ENCODE measurements at regions not wholly inside any gene's neighbourhood (a gene's known extent, or its start where the extent isn't known, plus 50 kb on each side); places are given as distances from the start of the nearest gene placed in this dataset.
"Not testable (repeated sequence)": the region's sequence is repeated elsewhere in the genome, so short reads cannot be mapped to it uniquely, and the experiment has no call there.

- TF ChIP-seq CTCF (IDR thresholded peaks at IDR 0.05; ENCODE audit: control insufficient read depth, insufficient read depth, low read depth, low read length, missing control alignments), result no peak
- DNase-seq (ENCODE audit: low read depth), result no peak
- no peak overlapping the region for H3K4me3 ChIP-seq (ENCODE audit: control insufficient read depth, low read depth, low read length)
Observed at GRCh38 chr2:236367506-236368289, 103.5 kb upstream of the ASB18 start.

- no peak for TF ChIP-seq CTCF (IDR thresholded peaks at IDR 0.05; ENCODE audit: control insufficient read depth, insufficient read depth, low read depth, low read length, missing control alignments)
- H3K4me3 ChIP-seq (ENCODE audit: control insufficient read depth, low read depth, low read length), result no peak overlapping the region
- no peak for DNase-seq (ENCODE audit: low read depth)
Observed at GRCh38 chr2:236369661-236370062, 105.5 kb upstream of the ASB18 start.

GRCh38 chr2:236370847-236371409, 106.7 kb upstream of the ASB18 start:
- DNase-seq (ENCODE audit: low read depth), result no peak
- no peak for TF ChIP-seq CTCF (IDR thresholded peaks at IDR 0.05; ENCODE audit: control insufficient read depth, insufficient read depth, low read depth, low read length, missing control alignments)

GRCh38 chr2:236375973-236376476, 111.8 kb upstream of the ASB18 start:
- TF ChIP-seq CTCF (IDR thresholded peaks at IDR 0.05; ENCODE audit: control insufficient read depth, insufficient read depth, low read depth, low read length, missing control alignments), result no peak
- no peak overlapping the region for H3K4me3 ChIP-seq (ENCODE audit: control insufficient read depth, low read depth, low read length)
- DNase-seq (ENCODE audit: low read depth), result no peak

More at GRCh38 chr2:236370847-236371409, 106.7 kb upstream of the ASB18 start:
- H3K4me3 ChIP-seq (ENCODE audit: control insufficient read depth, low read depth, low read length), result no peak overlapping the region

- no peak overlapping the region for H3K4me3 ChIP-seq (ENCODE audit: control insufficient read depth, low read depth, low read length)
- no peak for TF ChIP-seq CTCF (IDR thresholded peaks at IDR 0.05; ENCODE audit: control insufficient read depth, insufficient read depth, low read depth, low read length, missing control alignments)
Observed at GRCh38 chr2:236376566-236377244, 112.5 kb upstream of the ASB18 start.

GRCh38 chr2:236380051-236380612, 115.9 kb upstream of the ASB18 start:
- no peak overlapping the region for H3K4me3 ChIP-seq (ENCODE audit: control insufficient read depth, low read depth, low read length)
- no peak for TF ChIP-seq CTCF (IDR thresholded peaks at IDR 0.05; ENCODE audit: control insufficient read depth, insufficient read depth, low read depth, low read length, missing control alignments)
- DNase-seq (ENCODE audit: low read depth), result no peak

More at GRCh38 chr2:236376566-236377244, 112.5 kb upstream of the ASB18 start:
- DNase-seq (ENCODE audit: low read depth), result no peak

GRCh38 chr2:236381253-236381652, 117.0 kb upstream of the ASB18 start:
- not testable (repeated sequence) for H3K4me3 ChIP-seq (ENCODE audit: control insufficient read depth, low read depth, low read length); DNase-seq (ENCODE audit: low read depth)

GRCh38 chr2:236389284-236390216, 125.3 kb upstream of the ASB18 start:
- H3K4me3 ChIP-seq (ENCODE audit: control insufficient read depth, low read depth, low read length); DNase-seq (ENCODE audit: low read depth): not testable (repeated sequence)

All from AG09309 (cell line).